ENCODE measurements at regions not wholly inside any gene's neighbourhood (a gene's known extent, or its start where the extent isn't known, plus 50 kb on each side); places are given as distances from the start of the nearest gene placed in this dataset.
A peak's percentile ranks its signal among the peaks of the same experiment; 100 is the strongest.

DNA sequence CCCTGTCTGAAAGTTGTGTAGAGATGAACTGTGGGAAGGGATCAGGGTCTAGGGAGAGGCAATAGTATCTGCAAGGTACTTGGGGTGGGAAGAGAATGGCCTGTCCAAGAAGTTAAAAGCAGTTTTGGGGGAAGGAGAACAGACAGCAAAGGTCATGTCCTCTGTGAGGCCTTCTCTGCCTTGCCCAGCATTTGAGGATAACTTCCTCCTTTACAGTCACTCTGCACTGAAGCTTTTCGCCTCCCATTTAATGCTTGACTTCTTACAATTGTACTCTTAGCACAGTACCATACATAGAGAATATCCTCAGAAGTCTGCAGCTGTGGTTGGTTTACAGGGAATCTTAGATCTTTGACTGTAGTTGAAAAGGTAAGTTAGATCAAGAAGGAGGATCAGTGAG is 121.8 kb upstream of the AP1S2 start:
- no peaks in the 10 kb centered on the region for H3K36me3 ChIP-seq (ENCODE audit: insufficient read depth, low read length)
- no peaks in the 10 kb centered on the region for H3K27me3 ChIP-seq (ENCODE audit: insufficient read depth, low read length)
- no peaks in the 10 kb centered on the region for H3K79me2 ChIP-seq (ENCODE audit: insufficient read depth, low read length)
- H3K9me3 Mint-ChIP-seq (ENCODE audit: unreplicated experiment) = no peaks in the 10 kb centered on the region
- DNase-seq (ENCODE audit: low read depth) = no peak
- H2AFZ ChIP-seq (ENCODE audit: low read depth, low read length) = no peak overlapping the region
- H3K4me3 Mint-ChIP-seq (ENCODE audit: unreplicated experiment) = no peak overlapping the region
- no peaks in the 10 kb centered on the region for H3K9me3 ChIP-seq (ENCODE audit: insufficient read depth, low read depth, low read length)
- no peak overlapping the region for H3K27ac ChIP-seq (ENCODE audit: low read depth, low read length)
- FAIRE-seq = peak; percentile 9
- H3K4me1 Mint-ChIP-seq (ENCODE audit: low read depth, unreplicated experiment) = peaks cover 7% of the 10 kb centered on the region
- H3K4me2 ChIP-seq (ENCODE audit: low read length) = no peak overlapping the region
- H3K9ac ChIP-seq (ENCODE audit: low read length) = no peak overlapping the region
- H3K27me3 Mint-ChIP-seq (ENCODE audit: low read depth, unreplicated experiment) = no peaks in the 10 kb centered on the region
- H3K36me3 Mint-ChIP-seq (ENCODE audit: low read depth, unreplicated experiment) = no peaks in the 10 kb centered on the region
- H4K20me1 ChIP-seq (ENCODE audit: insufficient read depth, low read length) = no peaks in the 10 kb centered on the region
- TF ChIP-seq, protein P1, sequence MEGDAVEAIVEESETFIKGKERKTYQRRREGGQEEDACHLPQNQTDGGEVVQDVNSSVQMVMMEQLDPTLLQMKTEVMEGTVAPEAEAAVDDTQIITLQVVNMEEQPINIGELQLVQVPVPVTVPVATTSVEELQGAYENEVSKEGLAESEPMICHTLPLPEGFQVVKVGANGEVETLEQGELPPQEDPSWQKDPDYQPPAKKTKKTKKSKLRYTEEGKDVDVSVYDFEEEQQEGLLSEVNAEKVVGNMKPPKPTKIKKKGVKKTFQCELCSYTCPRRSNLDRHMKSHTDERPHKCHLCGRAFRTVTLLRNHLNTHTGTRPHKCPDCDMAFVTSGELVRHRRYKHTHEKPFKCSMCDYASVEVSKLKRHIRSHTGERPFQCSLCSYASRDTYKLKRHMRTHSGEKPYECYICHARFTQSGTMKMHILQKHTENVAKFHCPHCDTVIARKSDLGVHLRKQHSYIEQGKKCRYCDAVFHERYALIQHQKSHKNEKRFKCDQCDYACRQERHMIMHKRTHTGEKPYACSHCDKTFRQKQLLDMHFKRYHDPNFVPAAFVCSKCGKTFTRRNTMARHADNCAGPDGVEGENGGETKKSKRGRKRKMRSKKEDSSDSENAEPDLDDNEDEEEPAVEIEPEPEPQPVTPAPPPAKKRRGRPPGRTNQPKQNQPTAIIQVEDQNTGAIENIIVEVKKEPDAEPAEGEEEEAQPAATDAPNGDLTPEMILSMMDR (IDR thresholded peaks at IDR 0.05; ENCODE audit: insufficient read depth, low read depth, low read length) = no peak
- no peak for TF ChIP-seq EZH2 (IDR thresholded peaks at IDR 0.05; ENCODE audit: insufficient read depth, low read length)
- no peaks in the 10 kb centered on the region for H3K4me1 ChIP-seq (ENCODE audit: insufficient read depth, low read length)
- H3K4me3 ChIP-seq (ENCODE audit: insufficient read depth, low read depth, low read length) = no peak overlapping the region
- no peak overlapping the region for H3K27ac Mint-ChIP-seq (ENCODE audit: unreplicated experiment)

DNA sequence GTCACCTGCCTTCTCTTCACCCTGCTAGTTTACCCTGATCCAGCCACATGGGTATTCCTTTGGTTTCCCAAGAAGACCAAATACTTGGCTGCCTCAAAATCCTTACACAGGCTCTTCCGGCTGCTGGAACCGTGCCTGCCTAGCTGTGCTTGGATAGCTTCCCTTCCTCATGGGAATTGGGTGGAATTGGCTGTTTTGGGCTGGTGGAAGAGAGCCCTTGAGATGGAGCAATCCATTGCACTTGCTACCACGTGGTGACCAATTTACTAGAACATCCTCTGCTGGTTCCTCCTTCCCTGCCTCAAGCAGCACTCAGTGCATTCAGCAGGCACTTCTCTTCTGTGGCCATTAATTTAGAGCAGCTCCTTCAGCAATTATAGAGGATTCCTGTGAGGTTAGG is 119.3 kb upstream of the AP1S2 start:
- DNase-seq (ENCODE audit: low read depth) (no peak), FAIRE-seq (peak; percentile 13)
- Histone ChIP-seq H3K4me2 (ENCODE audit: low read length) (no peak overlapping the region), H3K9ac (ENCODE audit: low read length) (no peak overlapping the region), H3K27ac (ENCODE audit: low read depth, low read length) (no peak overlapping the region), H2AFZ (ENCODE audit: low read depth, low read length) (no peak overlapping the region), H4K20me1 (ENCODE audit: insufficient read depth, low read length) (no peaks in the 10 kb centered on the region), H3K27me3 (ENCODE audit: insufficient read depth, low read length) (no peaks in the 10 kb centered on the region), H3K4me3 (ENCODE audit: insufficient read depth, low read depth, low read length) (no peak overlapping the region), H3K9me3 (ENCODE audit: insufficient read depth, low read depth, low read length) (no peaks in the 10 kb centered on the region), H3K4me1 (ENCODE audit: insufficient read depth, low read length) (no peaks in the 10 kb centered on the region), H3K36me3 (ENCODE audit: insufficient read depth, low read length) (no peaks in the 10 kb centered on the region), H3K79me2 (ENCODE audit: insufficient read depth, low read length) (no peaks in the 10 kb centered on the region)
- Mint-ChIP-seq H3K4me3 (ENCODE audit: unreplicated experiment) (no peak overlapping the region), H3K9me3 (ENCODE audit: unreplicated experiment) (no peaks in the 10 kb centered on the region), H3K27ac (ENCODE audit: unreplicated experiment) (no peak overlapping the region), H3K27me3 (ENCODE audit: low read depth, unreplicated experiment) (no peaks in the 10 kb centered on the region), H3K36me3 (ENCODE audit: low read depth, unreplicated experiment) (no peaks in the 10 kb centered on the region), H3K4me1 (ENCODE audit: low read depth, unreplicated experiment) (peaks cover 8% of the 10 kb centered on the region)
- TF ChIP-seq, protein P1 (IDR thresholded peaks at IDR 0.05; ENCODE audit: insufficient read depth, low read depth, low read length) = no peak
- TF ChIP-seq EZH2 (IDR thresholded peaks at IDR 0.05; ENCODE audit: insufficient read depth, low read length) = no peak

DNA sequence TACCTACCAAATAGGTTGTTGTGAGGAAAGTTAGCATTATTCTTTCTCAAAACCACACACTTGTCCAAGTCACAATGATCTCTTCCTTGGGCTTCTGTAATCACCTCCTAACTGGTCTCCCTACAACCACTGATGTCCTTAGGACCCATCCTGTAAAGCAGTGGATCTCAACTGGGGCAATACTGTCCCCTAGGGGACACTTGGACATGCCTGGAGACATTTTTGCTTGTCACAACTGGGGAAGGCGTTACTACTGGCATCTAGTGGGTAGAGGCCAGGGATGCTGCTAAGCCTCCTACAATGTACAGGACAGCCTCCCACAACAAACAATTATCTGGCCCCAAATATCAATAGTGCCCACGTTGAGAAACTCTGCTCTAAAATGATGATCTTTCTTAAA is 118.7 kb upstream of the AP1S2 start:
- no peaks in the 10 kb centered on the region for H4K20me1 ChIP-seq (ENCODE audit: insufficient read depth, low read length)
- no peak overlapping the region for H2AFZ ChIP-seq (ENCODE audit: low read depth, low read length)
- H3K4me3 Mint-ChIP-seq (ENCODE audit: unreplicated experiment) = no peak overlapping the region
- FAIRE-seq (peak; percentile 98), DNase-seq (ENCODE audit: low read depth) (peak; percentile 1)
- TF ChIP-seq, protein P1 (IDR thresholded peaks at IDR 0.05; ENCODE audit: insufficient read depth, low read depth, low read length) = no peak
- no peak for TF ChIP-seq EZH2 (IDR thresholded peaks at IDR 0.05; ENCODE audit: insufficient read depth, low read length)
- no peak overlapping the region for H3K27ac ChIP-seq (ENCODE audit: low read depth, low read length)
- no peaks in the 10 kb centered on the region for H3K79me2 ChIP-seq (ENCODE audit: insufficient read depth, low read length)
- H3K9ac ChIP-seq (ENCODE audit: low read length) = no peak overlapping the region
- H3K4me1 Mint-ChIP-seq (ENCODE audit: low read depth, unreplicated experiment) = peaks cover 8% of the 10 kb centered on the region
- no peaks in the 10 kb centered on the region for H3K9me3 Mint-ChIP-seq (ENCODE audit: unreplicated experiment)
- H3K27me3 ChIP-seq (ENCODE audit: insufficient read depth, low read length) = no peaks in the 10 kb centered on the region
- H3K36me3 ChIP-seq (ENCODE audit: insufficient read depth, low read length) = no peaks in the 10 kb centered on the region
- no peaks in the 10 kb centered on the region for H3K27me3 Mint-ChIP-seq (ENCODE audit: low read depth, unreplicated experiment)
- no peak overlapping the region for H3K4me3 ChIP-seq (ENCODE audit: insufficient read depth, low read depth, low read length)
- no peak overlapping the region for H3K27ac Mint-ChIP-seq (ENCODE audit: unreplicated experiment)
- H3K9me3 ChIP-seq (ENCODE audit: insufficient read depth, low read depth, low read length) = no peaks in the 10 kb centered on the region
- no peaks in the 10 kb centered on the region for H3K36me3 Mint-ChIP-seq (ENCODE audit: low read depth, unreplicated experiment)
- H3K4me1 ChIP-seq (ENCODE audit: insufficient read depth, low read length) = no peaks in the 10 kb centered on the region
- H3K4me2 ChIP-seq (ENCODE audit: low read length) = no peak overlapping the region

Data from astrocyte (in vitro differentiated cells and primary cell).